DOHH2 (cell line): ENCODE measurements at regions not wholly inside any gene's neighbourhood (a gene's known extent, or its start where the extent isn't known, plus 50 kb on each side); places are given as distances from the start of the nearest gene placed in this dataset.

Source experiments
- CTCF ChIP-seq: fragments of 200-600 bp; sonication (generic); IDR thresholded peaks from one replicate; pipeline ENCODE4 v1.5.1; 2014; ENCODE audit warnings: antibody characterized with exemption, mild to moderate bottlenecking, low read depth, low read length; ENCODE audit not compliant: poor library complexity, severe bottlenecking
- EZH2phosphoT487 ChIP-seq: fragments of 200-600 bp; sonication (generic); IDR thresholded peaks from 2 replicates; pipeline ENCODE4 v1.6.1; 2017; ENCODE audit warnings: borderline replicate concordance, mild to moderate bottlenecking, antibody characterized with exemption, low read length, moderate library complexity, mixed read lengths

- TF ChIP-seq EZH2phosphoT487 (no peak), CTCF (no peak)
Observed at GRCh38 chr3:655824-656223, 437.0 kb upstream of the CNTN6 start.
